A673 (cell line): ENCODE measurements at regions not wholly inside any gene's neighbourhood (a gene's known extent, or its start where the extent isn't known, plus 50 kb on each side); places are given as distances from the start of the nearest gene placed in this dataset.

ENCODE experiments used
- BruUV-seq: library from RNA; stranded (reverse); fragments of 400-500 nt; replicated peaks from 2 replicates; lab custom pipeline; 2021; lab: Mats Ljungman, UMichigan
- CTCF ChIA-PET: fragments of 300-600 bp; sonication (Branson Sonifier 250); formaldehyde crosslinking; loops from one replicate; lab custom pipeline; 2022; ENCODE audit warnings: antibody characterized with exemption; lab: Charles Lee
- POLR2A ChIA-PET: fragments of 300-600 bp; sonication (Branson Sonifier 250); formaldehyde crosslinking; loops from one replicate; lab custom pipeline; 2022; ENCODE audit warnings: antibody characterized with exemption; ENCODE audit not compliant: low non-redundant PET; lab: Charles Lee
- DNase-seq: peaks from one replicate; pipeline ENCODE4 v3.0.0-alpha.2; 2015; ENCODE audit warnings: low spot score
- H3K27ac ChIP-seq: fragments of 200-600 bp; sonication (generic); 2 replicates; pipeline ENCODE4 v1.5.1; 2016; ENCODE audit warnings: mixed run types, low read depth, mild to moderate bottlenecking, mixed read lengths, antibody characterized with exemption, low read length; ENCODE audit not compliant: poor library complexity, severe bottlenecking
- H3K27me3 ChIP-seq: fragments of 200-600 bp; sonication (generic); replicated peaks from 2 replicates; pipeline ENCODE4 v1.6.1; 2017; ENCODE audit warnings: mixed run types, low read depth, mild to moderate bottlenecking, mixed read lengths, antibody characterized with exemption, low read length; ENCODE audit not compliant: insufficient read depth, poor library complexity
- H3K36me3 ChIP-seq: fragments of 200-600 bp; sonication (generic); 2 replicates; pipeline ENCODE4 v1.6.1; 2016; ENCODE audit warnings: mixed run types, mild to moderate bottlenecking, mixed read lengths, antibody characterized with exemption, low read length; ENCODE audit not compliant: insufficient read depth, poor library complexity, severe bottlenecking
- H3K4me1 ChIP-seq: fragments of 200-600 bp; sonication (generic); 2 replicates; pipeline ENCODE4 v1.6.1; 2017; ENCODE audit warnings: mixed run types, mild to moderate bottlenecking, mixed read lengths, antibody characterized with exemption, low read length; ENCODE audit not compliant: insufficient read depth, poor library complexity, severe bottlenecking
- H3K4me3 ChIP-seq: fragments of 200-600 bp; sonication (generic); 2 replicates; pipeline ENCODE4 v1.5.1; 2016; ENCODE audit warnings: low read depth, mixed run types, mild to moderate bottlenecking, mixed read lengths, low read length; ENCODE audit not compliant: poor library complexity, severe bottlenecking
- H3K9me3 ChIP-seq: fragments of 200-600 bp; sonication (generic); 2 replicates; pipeline ENCODE4 v1.6.1; 2016; ENCODE audit warnings: mixed run types, low read depth, mild to moderate bottlenecking, mixed read lengths, antibody characterized with exemption, low read length; ENCODE audit not compliant: poor library complexity, severe bottlenecking
- EZH2 ChIP-seq: fragments of 200-600 bp; sonication (generic); IDR thresholded peaks from 2 replicates; pipeline ENCODE4 v1.6.1; 2017; ENCODE audit warnings: borderline replicate concordance, low read depth, mild to moderate bottlenecking, mixed read lengths, antibody characterized with exemption, low read length; ENCODE audit not compliant: poor library complexity, severe bottlenecking
- intact Hi-C: fragments of 100-400 bp; cut with micrococcal nuclease; formaldehyde crosslinking; loops from one replicate; pipeline ENCODE4 v1.10.0; 2022; ENCODE audit not compliant: unreplicated experiment
- TF ChIP-seq, protein P1 (sequence below): fragments of 300-800, 200-600 bp; sonication (generic); conservative IDR thresholded peaks from 2 replicates; pipeline ENCODE4 v1.5.1; 2017; ENCODE audit warnings: low read depth, mild to moderate bottlenecking, antibody characterized with exemption, low read length, moderate library complexity, mixed read lengths

- no TSS peak for BruUV-seq
- no peak for DNase-seq
- CTCF ChIA-PET = no interaction called here
- H3K36me3 ChIP-seq = no peaks in the 10 kb centered on the region
- H3K4me1 ChIP-seq = peaks cover 4% of the 10 kb centered on the region
- no peak for TF ChIP-seq EZH2
- TF ChIP-seq, protein P1, sequence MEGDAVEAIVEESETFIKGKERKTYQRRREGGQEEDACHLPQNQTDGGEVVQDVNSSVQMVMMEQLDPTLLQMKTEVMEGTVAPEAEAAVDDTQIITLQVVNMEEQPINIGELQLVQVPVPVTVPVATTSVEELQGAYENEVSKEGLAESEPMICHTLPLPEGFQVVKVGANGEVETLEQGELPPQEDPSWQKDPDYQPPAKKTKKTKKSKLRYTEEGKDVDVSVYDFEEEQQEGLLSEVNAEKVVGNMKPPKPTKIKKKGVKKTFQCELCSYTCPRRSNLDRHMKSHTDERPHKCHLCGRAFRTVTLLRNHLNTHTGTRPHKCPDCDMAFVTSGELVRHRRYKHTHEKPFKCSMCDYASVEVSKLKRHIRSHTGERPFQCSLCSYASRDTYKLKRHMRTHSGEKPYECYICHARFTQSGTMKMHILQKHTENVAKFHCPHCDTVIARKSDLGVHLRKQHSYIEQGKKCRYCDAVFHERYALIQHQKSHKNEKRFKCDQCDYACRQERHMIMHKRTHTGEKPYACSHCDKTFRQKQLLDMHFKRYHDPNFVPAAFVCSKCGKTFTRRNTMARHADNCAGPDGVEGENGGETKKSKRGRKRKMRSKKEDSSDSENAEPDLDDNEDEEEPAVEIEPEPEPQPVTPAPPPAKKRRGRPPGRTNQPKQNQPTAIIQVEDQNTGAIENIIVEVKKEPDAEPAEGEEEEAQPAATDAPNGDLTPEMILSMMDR = no peak
- POLR2A ChIA-PET = no interaction called here
- H3K9me3 ChIP-seq = no peaks in the 10 kb centered on the region
- intact Hi-C loops = no loop called here
- no peak overlapping the region for H3K27ac ChIP-seq
- no peak overlapping the region for H3K4me3 ChIP-seq
- no peaks in the 10 kb centered on the region for H3K27me3 ChIP-seq
Measured at GRCh38 chr3:159855599-159856346, 132.9 kb upstream of the IL12A start.

GRCh38 chr3:159856590-159857104 lies 132.0 kb upstream of the IL12A start:
- no peak for DNase-seq
- CTCF ChIA-PET = no interaction called here
- Histone ChIP-seq H3K27ac (no peak overlapping the region), H3K27me3 (no peaks in the 10 kb centered on the region), H3K4me3 (no peak overlapping the region), H3K36me3 (no peaks in the 10 kb centered on the region), H3K4me1 (peaks cover 4% of the 10 kb centered on the region), H3K9me3 (no peaks in the 10 kb centered on the region)
- intact Hi-C loops = no loop called here
- BruUV-seq = no TSS peak
- POLR2A ChIA-PET = no interaction called here
- TF ChIP-seq, protein P1 = no peak
- TF ChIP-seq EZH2 = no peak

DNA sequence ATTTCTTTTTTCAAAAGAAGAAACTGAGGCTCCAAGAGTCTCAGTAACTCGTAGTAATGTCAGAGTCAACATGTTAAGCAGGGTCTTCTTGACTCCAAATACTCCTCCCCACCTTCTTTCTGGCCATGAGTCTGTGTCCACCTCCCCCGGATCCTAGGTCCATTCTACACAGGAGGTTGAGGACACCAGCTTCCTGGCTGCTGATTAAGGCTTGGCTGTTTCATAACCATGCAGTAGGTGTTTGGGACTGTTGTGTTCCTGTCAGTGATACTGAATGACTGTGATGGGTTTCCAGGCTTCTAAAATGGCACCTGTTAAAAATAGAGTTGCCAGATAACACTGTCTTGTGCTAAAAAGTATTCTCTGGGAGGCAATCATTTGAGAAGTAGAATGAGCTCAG lies 130.8 kb upstream of the IL12A start:
- TF ChIP-seq EZH2 = no peak
- TF ChIP-seq, protein P1 = no peak
- CTCF ChIA-PET = no interaction called here
- no peaks in the 10 kb centered on the region for H3K27me3 ChIP-seq
- no peak overlapping the region for H3K4me3 ChIP-seq
- no peaks in the 10 kb centered on the region for H3K36me3 ChIP-seq
- POLR2A ChIA-PET = no interaction called here
- H3K27ac ChIP-seq = no peak overlapping the region
- BruUV-seq = no TSS peak
- peaks cover 4% of the 10 kb centered on the region for H3K4me1 ChIP-seq
- H3K9me3 ChIP-seq = no peaks in the 10 kb centered on the region
- intact Hi-C loops = no loop called here
- DNase-seq = no peak
